GM12873 (cell line): ENCODE measurements at regions not wholly inside any gene's neighbourhood (a gene's known extent, or its start where the extent isn't known, plus 50 kb on each side); places are given as distances from the start of the nearest gene placed in this dataset.

Experiments used
- CTCF ChIP-seq: IDR thresholded peaks from 2 replicates; pipeline ENCODE4 v1.5.1; 2012; ENCODE audit warnings: low read depth, mild to moderate bottlenecking, moderate library complexity, low read length, control low read depth; ENCODE audit not compliant: insufficient read depth; ENCODE audit errors: missing control alignments

DNA sequence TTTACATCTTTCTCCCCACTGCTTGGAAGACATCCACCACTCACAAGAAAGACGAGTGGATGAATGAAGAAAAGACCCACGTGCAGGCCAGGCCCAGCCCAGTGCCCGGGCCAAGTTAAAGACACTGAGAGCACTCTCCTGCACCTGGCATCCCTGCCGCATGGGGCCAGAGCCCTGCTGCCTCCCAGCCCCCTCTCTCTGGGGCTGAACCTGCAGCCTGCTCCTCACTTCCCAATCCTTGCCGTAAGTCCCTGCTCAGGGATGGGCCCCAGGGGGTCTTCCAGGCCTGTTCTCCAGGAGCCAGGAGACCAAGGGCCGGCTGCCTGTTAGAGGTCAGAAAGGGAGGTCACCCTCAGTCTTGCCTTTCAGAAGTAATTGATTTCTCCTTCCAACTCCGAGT is 168.5 kb upstream of the ZC3H12A start:
- TF ChIP-seq CTCF: no peak

- TF ChIP-seq CTCF: no peak
Measured at GRCh38 chr1:37306461-37306860, 167.9 kb upstream of the ZC3H12A start.

DNA sequence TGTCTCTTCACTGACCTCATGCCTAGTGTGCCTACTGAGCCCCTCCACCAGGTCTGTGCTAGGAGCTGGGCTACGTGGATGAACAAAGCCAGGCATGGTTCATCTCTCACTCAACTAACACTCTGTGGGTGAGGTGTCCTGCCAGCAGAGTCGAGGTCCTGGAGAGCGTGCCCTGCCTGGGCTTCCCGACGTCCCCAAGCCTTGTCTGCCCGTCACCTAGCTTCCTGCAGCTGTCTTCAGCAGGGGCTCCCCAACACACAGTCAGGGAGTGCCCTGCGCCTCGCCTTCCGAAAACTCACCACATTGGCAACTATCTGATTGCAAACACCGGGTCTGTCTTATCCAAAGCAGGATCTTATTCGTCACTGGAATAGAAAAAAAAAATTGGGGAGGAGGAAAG is 167.5 kb upstream of the ZC3H12A start:
- no peak for TF ChIP-seq CTCF

- TF ChIP-seq CTCF: no peak
Measured at GRCh38 chr1:37308031-37308960, 166.1 kb upstream of the ZC3H12A start.

- TF ChIP-seq CTCF: no peak
Measured at GRCh38 chr1:37309574-37309973, 164.8 kb upstream of the ZC3H12A start.

GRCh38 chr1:37310064-37310463 is 164.3 kb upstream of the ZC3H12A start:
- no peak for TF ChIP-seq CTCF

DNA sequence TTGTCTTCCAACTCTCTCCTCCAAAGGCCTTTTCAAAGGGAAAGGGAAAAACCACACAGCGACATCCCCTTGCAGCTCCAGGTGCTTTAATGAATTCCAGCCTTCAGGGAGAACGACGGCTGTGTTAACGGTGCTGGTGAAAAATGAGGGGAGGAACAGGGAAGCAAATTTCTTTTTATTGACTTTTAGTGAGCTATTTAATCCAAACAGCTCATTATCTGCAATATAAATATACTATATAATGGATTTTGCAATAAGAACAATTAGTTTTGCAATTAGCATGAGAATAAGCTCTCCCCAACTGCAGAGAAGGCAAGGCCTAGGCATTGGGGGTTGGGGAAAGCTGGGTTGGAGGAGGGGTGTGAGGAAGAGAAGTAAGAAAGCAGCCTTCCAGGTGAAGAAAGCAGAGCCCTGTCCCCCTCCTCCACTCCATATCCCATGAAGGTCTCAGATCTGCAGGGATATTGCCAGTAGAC is 159.0 kb upstream of the ZC3H12A start:
- TF ChIP-seq CTCF: no peak
